NCI-H345 treated with DMSO at 0.1 percent for 48 hours (cell line): ENCODE measurements at regions not wholly inside any gene's neighbourhood (a gene's known extent, or its start where the extent isn't known, plus 50 kb on each side); places are given as distances from the start of the nearest gene placed in this dataset.
"Not testable (repeated sequence)": the region's sequence is repeated elsewhere in the genome, so short reads cannot be mapped to it uniquely, and the experiment has no call there.

Source experiments
- DNase-seq: peaks from one replicate; lab custom pipeline; 2025; ENCODE audit not compliant: unreplicated experiment; lab: John Stamatoyannopoulos, UW

GRCh38 chr2:117341690-117342089 is 472.8 kb upstream of the DDX18 start:
- no peak for DNase-seq

- DNase-seq, result no peak
These were observed 472.1 kb upstream of the DDX18 start for GRCh38 chr2:117342415-117342814.

- no peak for DNase-seq
These were observed 464.8 kb upstream of the DDX18 start for GRCh38 chr2:117349687-117350086.

GRCh38 chr2:117351396-117351795 is 463.1 kb upstream of the DDX18 start:
- no peak for DNase-seq

GRCh38 chr2:117359266-117359914 is 455.1 kb upstream of the DDX18 start:
- peak; percentile 39 for DNase-seq

- DNase-seq, result no peak
These were observed 453.9 kb upstream of the DDX18 start for GRCh38 chr2:117360586-117360985.

- no peak for DNase-seq
These were observed 435.8 kb upstream of the DDX18 start for GRCh38 chr2:117378653-117379052.

GRCh38 chr2:117379928-117380327 is 434.6 kb upstream of the DDX18 start:
- no peak for DNase-seq

GRCh38 chr2:117383997-117384396 is 430.5 kb upstream of the DDX18 start:
- DNase-seq, result not testable (repeated sequence)

GRCh38 chr2:117396161-117396560 is 418.3 kb upstream of the DDX18 start:
- DNase-seq, result no peak

GRCh38 chr2:117401582-117401981 is 412.9 kb upstream of the DDX18 start:
- DNase-seq, result no peak

GRCh38 chr2:117406443-117406842 is 408.0 kb upstream of the DDX18 start:
- DNase-seq, result no peak

GRCh38 chr2:117407746-117408145 is 406.7 kb upstream of the DDX18 start:
- no peak for DNase-seq

GRCh38 chr2:117409443-117409842 is 405.0 kb upstream of the DDX18 start:
- DNase-seq, result no peak

GRCh38 chr2:117411983-117412382 is 402.5 kb upstream of the DDX18 start:
- DNase-seq, result no peak

- no peak for DNase-seq
These were observed 381.7 kb upstream of the DDX18 start for GRCh38 chr2:117432746-117433145.

GRCh38 chr2:117436697-117437096 is 377.8 kb upstream of the DDX18 start:
- DNase-seq, result no peak

GRCh38 chr2:117470311-117471095 is 344.0 kb upstream of the DDX18 start:
- peak; percentile 35 for DNase-seq

- no peak for DNase-seq
These were observed 332.9 kb upstream of the DDX18 start for GRCh38 chr2:117481608-117482007.

GRCh38 chr2:117485588-117485987 is 328.9 kb upstream of the DDX18 start:
- no peak for DNase-seq

- no peak for DNase-seq
These were observed 328.4 kb upstream of the DDX18 start for GRCh38 chr2:117486081-117486480.

- DNase-seq, result no peak
These were observed 322.2 kb upstream of the DDX18 start for GRCh38 chr2:117492209-117492851.
